Panc1 (cell line): ENCODE measurements at regions not wholly inside any gene's neighbourhood (a gene's known extent, or its start where the extent isn't known, plus 50 kb on each side); places are given as distances from the start of the nearest gene placed in this dataset.

Source experiments
- CTCF ChIP-seq: fragments of 450-650 bp; IDR thresholded peaks from 2 replicates; pipeline ENCODE4 v1.5.1; 2017; ENCODE audit warnings: mild to moderate bottlenecking
- POLR2AphosphoS5 ChIP-seq: IDR thresholded peaks from 2 replicates; pipeline ENCODE4 v1.6.1; 2012; ENCODE audit warnings: mild to moderate bottlenecking, low read depth, low read length, moderate library complexity
- REST ChIP-seq, 2 experiments: IDR thresholded peaks; 2 replicates each; pipeline ENCODE4 v1.6.1; 2011 to 2012; ENCODE audit warnings: low read depth in 2 of 2, control low read depth in 1 of 2, low read length in 1 of 2, mild to moderate bottlenecking in 1 of 2, moderate library complexity in 1 of 2; ENCODE audit not compliant: insufficient read depth in 1 of 2
- SIN3A ChIP-seq: IDR thresholded peaks from 2 replicates; pipeline ENCODE4 v1.6.1; 2012; ENCODE audit warnings: low read depth, mild to moderate bottlenecking, low read length, moderate library complexity, borderline replicate concordance; ENCODE audit not compliant: insufficient read depth

- TF ChIP-seq CTCF (no peak), POLR2AphosphoS5 (no peak), REST (IDR thresholded peaks at IDR 0.05; ENCODE audit: insufficient read depth in 1 of 2, low read depth in 2 of 2, low read length in 1 of 2) (no peak), SIN3A (no peak)
These were observed 220.0 kb upstream of the NR4A3 start for GRCh38 chr9:99601571-99602111.
